D721Med (cell line): ENCODE measurements at regions not wholly inside any gene's neighbourhood (a gene's known extent, or its start where the extent isn't known, plus 50 kb on each side); places are given as distances from the start of the nearest gene placed in this dataset.

Experiments
- DNase-seq: peaks from one replicate; pipeline ENCODE4 v3.0.0; 2011; ENCODE audit warnings: low spot score; ENCODE audit not compliant: insufficient read length
- FAIRE-seq: peaks from 2 replicates; lab custom pipeline; 2011; peaks lifted over from hg19 to GRCh38; lab: Jason Lieb, UNC
- CTCF ChIP-seq: IDR thresholded peaks from 2 replicates; pipeline ENCODE4 v1.5.1; 2012; ENCODE audit warnings: mild to moderate bottlenecking, control low read depth; ENCODE audit not compliant: insufficient read depth; ENCODE audit errors: missing control alignments

GRCh38 chr11:115578275-115578674 is 74.1 kb upstream of the CADM1 start:
- TF ChIP-seq CTCF, result no peak
- FAIRE-seq, result no peak
- DNase-seq, result no peak

GRCh38 chr11:115577701-115578100 is 73.5 kb upstream of the CADM1 start:
- FAIRE-seq, result no peak

GRCh38 chr11:115576606-115577380 is 72.6 kb upstream of the CADM1 start:
- TF ChIP-seq CTCF, result no peak
- DNase-seq, result no peak
- FAIRE-seq, result no peak

More at GRCh38 chr11:115577701-115578100, 73.5 kb upstream of the CADM1 start:
- no peak for TF ChIP-seq CTCF
- DNase-seq, result no peak

- no peak for TF ChIP-seq CTCF
- no peak for DNase-seq
- FAIRE-seq, result no peak
Observed at GRCh38 chr11:115572551-115572950, 68.3 kb upstream of the CADM1 start.

GRCh38 chr11:115566180-115566764 is 62.1 kb upstream of the CADM1 start:
- no peak for TF ChIP-seq CTCF
- DNase-seq (no peak), FAIRE-seq (no peak)

GRCh38 chr11:115564851-115565250 is 60.6 kb upstream of the CADM1 start:
- DNase-seq, result no peak
- no peak for FAIRE-seq
- TF ChIP-seq CTCF, result no peak

GRCh38 chr11:115561116-115561515 is 56.9 kb upstream of the CADM1 start:
- no peak for DNase-seq
- FAIRE-seq, result no peak
- no peak for TF ChIP-seq CTCF
